Mammary epithelial cell (primary cell): ENCODE measurements at regions not wholly inside any gene's neighbourhood (a gene's known extent, or its start where the extent isn't known, plus 50 kb on each side); places are given as distances from the start of the nearest gene placed in this dataset.

Experiments
- CTCF ChIP-seq, 2 donors: IDR thresholded peaks in 1 of 2; conservative IDR thresholded peaks in 1 of 2; 2 replicates each; pipeline ENCODE4 v1.5.1; 2011 to 2012; ENCODE audit warnings: inconsistent platforms in 2 of 2, low read length in 2 of 2, mild to moderate bottlenecking in 2 of 2, control low read depth in 1 of 2, low read depth in 1 of 2; ENCODE audit not compliant: insufficient read depth in 1 of 2; ENCODE audit errors: extremely low read depth in 1 of 2
- EZH2 ChIP-seq: IDR thresholded peaks from 2 replicates; pipeline ENCODE4 v1.6.1; 2012; ENCODE audit warnings: low read length, inconsistent platforms, borderline replicate concordance

- TF ChIP-seq CTCF (conservative IDR thresholded peaks at IDR 0.05 in 1 of 2, IDR thresholded peaks at IDR 0.05 in 1 of 2; ENCODE audit: extremely low read depth in 1 of 2, insufficient read depth in 1 of 2, low read depth in 1 of 2, low read length in 2 of 2), result no peak
- no peak for TF ChIP-seq EZH2
Measured at GRCh38 chr5:2373631-2374030, 377.8 kb downstream of the IRX2 start.
